Small intestine (tissue), 7 donors: ENCODE measurements at regions not wholly inside any gene's neighbourhood (a gene's known extent, or its start where the extent isn't known, plus 50 kb on each side); places are given as distances from the start of the nearest gene placed in this dataset.

ENCODE experiments used
- DNase-seq, 2 donors: peaks; one replicate each; pipeline versions ENCODE4 v3.0.0 to v3.0.0-alpha.2; 2013
- FAIRE-seq: peaks from 2 replicates; lab custom pipeline; 2012; peaks lifted over from hg19 to GRCh38; lab: Jason Lieb, UNC
- H3K27ac ChIP-seq, 3 donors: one replicate each; pipeline ENCODE4 v1.5.1; 2013; ENCODE audit warnings: low read length in 2 of 3, mild to moderate bottlenecking in 2 of 3, control low read depth in 1 of 3, inconsistent platforms in 1 of 3, low read depth in 1 of 3, moderate library complexity in 1 of 3
- H3K27me3 ChIP-seq, 3 donors: one replicate each; pipeline ENCODE4 v1.6.1; 2013; ENCODE audit warnings: low read length in 3 of 3, inconsistent platforms in 1 of 3; ENCODE audit not compliant: control insufficient read depth in 3 of 3, insufficient read depth in 3 of 3
- H3K36me3 ChIP-seq, 3 donors: one replicate each; pipeline ENCODE4 v1.6.1; 2013; ENCODE audit warnings: low read length in 3 of 3, inconsistent platforms in 1 of 3, low read depth in 1 of 3, mild to moderate bottlenecking in 1 of 3, moderate library complexity in 1 of 3; ENCODE audit not compliant: control insufficient read depth in 3 of 3, insufficient read depth in 2 of 3
- H3K4me1 ChIP-seq, 3 donors: one replicate each; pipeline ENCODE4 v1.6.1; 2013; ENCODE audit warnings: low read length in 2 of 3, inconsistent platforms in 1 of 3, low read depth in 1 of 3, mild to moderate bottlenecking in 1 of 3, moderate library complexity in 1 of 3; ENCODE audit not compliant: control insufficient read depth in 3 of 3, insufficient read depth in 2 of 3
- H3K4me3 ChIP-seq, 3 donors: one replicate each; pipeline ENCODE4 v1.5.1; 2013; ENCODE audit warnings: low read length in 3 of 3, control low read depth in 1 of 3, inconsistent platforms in 1 of 3, low read depth in 1 of 3, mild to moderate bottlenecking in 1 of 3, moderate library complexity in 1 of 3
- H3K9me3 ChIP-seq, 2 donors: one replicate each; pipeline ENCODE4 v1.6.1; 2013; ENCODE audit warnings: low read depth in 1 of 2, low read length in 1 of 2; ENCODE audit not compliant: control insufficient read depth in 2 of 2, insufficient read depth in 1 of 2
- WGBS, 3 donors: extraction: QIAGEN DNeasy Blood & Tissue Kit; methylation state at CpG; one replicate each; pipeline ENCODE4 v1.1.7; 2013; 5-methylcytosine and 5-hydroxymethylcytosine counted together
- donor health status: healthy with polysubstance abuse.
- donor health status: control.
- donor health status: control.
- donor health status: Bipolar disorder and iron deficiency.
- donor health status: healthy.

DNA sequence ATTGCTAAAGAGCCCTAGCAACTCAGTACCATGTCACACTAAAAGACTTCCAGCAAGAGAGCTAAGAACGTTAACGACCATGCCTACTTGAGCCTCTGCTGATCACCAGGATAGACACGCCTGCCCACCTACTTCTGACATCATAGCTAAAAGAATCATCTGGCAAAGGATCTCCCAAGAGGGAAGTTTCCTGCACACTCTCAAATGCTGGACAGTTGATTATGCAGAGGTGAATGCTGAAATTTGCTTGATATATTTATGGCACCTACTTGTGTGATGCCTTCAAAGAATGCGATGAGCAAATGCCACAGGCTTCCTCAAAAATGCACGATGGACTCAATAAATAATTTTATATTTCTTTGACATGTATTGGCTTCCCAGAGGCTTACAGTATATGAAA, 113.6 kb downstream of the GALC start:
- Histone ChIP-seq H3K4me3 (no peak overlapping the region), H3K27ac (no peak overlapping the region), H3K27me3 (no peaks in the 10 kb centered on the region), H3K9me3 (no peaks in the 10 kb centered on the region), H3K36me3 (no peaks in the 10 kb centered on the region), H3K4me1 (no peaks in the 10 kb centered on the region)
- FAIRE-seq (no peak), DNase-seq (no peak)
- 85 to 88% (median 88%) methylated on average over 5 of the region's 5 CpGs for WGBS, 3 donors

DNA sequence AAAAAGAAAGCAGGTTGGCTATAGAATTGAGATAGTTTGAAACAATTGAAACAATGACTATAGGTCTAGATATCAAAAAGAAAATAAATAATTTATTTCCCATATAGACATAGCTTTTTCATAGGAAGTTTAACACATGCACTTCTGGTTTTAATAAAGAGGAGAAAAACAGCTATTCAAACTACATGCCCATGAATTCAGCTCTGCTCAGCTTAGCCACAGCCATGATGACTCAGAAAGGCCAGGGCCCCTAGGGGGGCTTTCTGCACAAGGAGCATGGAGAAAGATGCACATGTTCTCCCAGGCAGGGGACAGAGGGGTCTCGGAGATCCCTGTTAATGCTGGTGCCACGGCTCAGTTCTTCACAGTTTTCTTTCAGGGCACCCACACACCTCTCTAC, 114.0 kb downstream of the GALC start:
- Histone ChIP-seq H3K27me3 (no peaks in the 10 kb centered on the region), H3K27ac (no peak overlapping the region), H3K9me3 (no peaks in the 10 kb centered on the region), H3K36me3 (no peaks in the 10 kb centered on the region), H3K4me1 (no peaks in the 10 kb centered on the region), H3K4me3 (no peak overlapping the region)
- no peak for DNase-seq
- no peak for FAIRE-seq
- whole genome bisulfite sequencing, 3 donors: 33 to 55% (median 37%) methylated on average over 2 of the region's 2 CpGs

DNA sequence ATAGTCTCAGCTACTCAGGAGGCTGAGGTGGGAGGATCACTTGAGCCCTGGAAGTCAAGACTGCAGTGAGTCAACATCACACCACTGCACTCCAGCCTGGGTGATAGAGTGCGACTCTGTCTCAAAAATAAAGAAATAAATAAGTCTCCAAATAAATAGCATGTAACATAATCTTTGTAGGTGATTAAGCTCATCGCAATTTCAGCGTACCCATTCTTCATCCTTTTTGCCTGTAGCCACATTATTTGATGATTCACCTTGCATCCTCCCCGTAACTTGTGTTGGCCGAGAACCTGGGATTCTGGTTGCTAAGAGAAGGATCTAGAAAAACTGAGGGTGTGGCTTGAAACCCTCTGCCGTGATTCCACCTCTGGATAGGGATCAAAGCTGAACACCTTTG, 115.1 kb downstream of the GALC start:
- FAIRE-seq (no peak), DNase-seq (no peak)
- Histone ChIP-seq H3K27ac (no peak overlapping the region), H3K4me3 (no peak overlapping the region), H3K9me3 (no peaks in the 10 kb centered on the region), H3K4me1 (no peaks in the 10 kb centered on the region), H3K27me3 (no peaks in the 10 kb centered on the region), H3K36me3 (no peaks in the 10 kb centered on the region)
- 84 to 91% (median 86%) methylated on average over 6 of the region's 6 CpGs for WGBS, 3 donors

DNA sequence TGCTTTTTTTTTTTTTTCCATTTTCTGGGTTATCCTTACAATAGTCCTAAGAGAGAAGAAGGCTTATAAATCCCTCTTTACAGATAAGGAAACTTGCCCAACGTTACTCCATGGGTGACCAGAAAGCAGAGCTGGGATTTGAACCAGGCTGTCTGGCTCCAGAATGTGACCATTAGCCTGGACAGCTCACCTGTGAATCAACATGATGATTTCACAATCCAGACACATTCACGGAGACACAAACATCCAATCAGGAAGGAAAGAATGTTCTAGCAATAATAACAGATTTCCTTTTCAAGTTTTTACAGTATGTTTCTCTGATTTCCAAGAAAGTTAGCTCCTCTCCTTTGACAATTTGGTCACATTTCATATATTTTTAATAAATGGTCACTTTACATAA, 118.3 kb downstream of the GALC start:
- H3K4me3 ChIP-seq: no peak overlapping the region
- FAIRE-seq (no peak), DNase-seq (no peak)
- 19 to 42% (median 31%) methylated on average over 2 of the region's 2 CpGs for WGBS, 3 donors
- no peaks in the 10 kb centered on the region for H3K36me3 ChIP-seq
- H3K9me3 ChIP-seq: no peaks in the 10 kb centered on the region
- H3K27ac ChIP-seq: no peak overlapping the region
- no peaks in the 10 kb centered on the region for H3K4me1 ChIP-seq
- no peaks in the 10 kb centered on the region for H3K27me3 ChIP-seq

DNA sequence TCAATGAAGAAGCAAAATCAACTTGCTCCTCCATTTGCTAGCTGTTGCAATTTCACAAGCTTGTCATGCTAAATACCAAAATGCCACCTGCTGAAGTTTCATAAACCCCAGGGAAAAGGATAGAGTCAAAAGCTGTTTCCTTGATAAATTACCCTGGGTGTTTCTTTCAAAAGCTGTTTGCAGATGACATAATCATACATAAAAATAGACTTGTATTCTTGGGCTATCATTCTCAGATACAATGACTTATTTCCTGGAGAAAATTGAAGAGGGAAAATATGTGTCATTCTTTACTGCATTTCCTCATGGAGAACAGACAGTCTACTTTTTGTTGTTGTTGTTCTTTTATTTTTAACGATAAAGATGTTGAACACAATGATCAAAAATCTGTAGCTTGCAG, 119.2 kb downstream of the GALC start:
- FAIRE-seq: no peak
- 80 to 86% (median 82%) methylated on average over 1 of the region's 1 CpG for WGBS, 3 donors
- no peaks in the 10 kb centered on the region for H3K27me3 ChIP-seq
- no peak for DNase-seq
- H3K4me3 ChIP-seq: no peak overlapping the region
- no peak overlapping the region for H3K27ac ChIP-seq
- no peaks in the 10 kb centered on the region for H3K36me3 ChIP-seq
- no peaks in the 10 kb centered on the region for H3K4me1 ChIP-seq
- no peaks in the 10 kb centered on the region for H3K9me3 ChIP-seq

DNA sequence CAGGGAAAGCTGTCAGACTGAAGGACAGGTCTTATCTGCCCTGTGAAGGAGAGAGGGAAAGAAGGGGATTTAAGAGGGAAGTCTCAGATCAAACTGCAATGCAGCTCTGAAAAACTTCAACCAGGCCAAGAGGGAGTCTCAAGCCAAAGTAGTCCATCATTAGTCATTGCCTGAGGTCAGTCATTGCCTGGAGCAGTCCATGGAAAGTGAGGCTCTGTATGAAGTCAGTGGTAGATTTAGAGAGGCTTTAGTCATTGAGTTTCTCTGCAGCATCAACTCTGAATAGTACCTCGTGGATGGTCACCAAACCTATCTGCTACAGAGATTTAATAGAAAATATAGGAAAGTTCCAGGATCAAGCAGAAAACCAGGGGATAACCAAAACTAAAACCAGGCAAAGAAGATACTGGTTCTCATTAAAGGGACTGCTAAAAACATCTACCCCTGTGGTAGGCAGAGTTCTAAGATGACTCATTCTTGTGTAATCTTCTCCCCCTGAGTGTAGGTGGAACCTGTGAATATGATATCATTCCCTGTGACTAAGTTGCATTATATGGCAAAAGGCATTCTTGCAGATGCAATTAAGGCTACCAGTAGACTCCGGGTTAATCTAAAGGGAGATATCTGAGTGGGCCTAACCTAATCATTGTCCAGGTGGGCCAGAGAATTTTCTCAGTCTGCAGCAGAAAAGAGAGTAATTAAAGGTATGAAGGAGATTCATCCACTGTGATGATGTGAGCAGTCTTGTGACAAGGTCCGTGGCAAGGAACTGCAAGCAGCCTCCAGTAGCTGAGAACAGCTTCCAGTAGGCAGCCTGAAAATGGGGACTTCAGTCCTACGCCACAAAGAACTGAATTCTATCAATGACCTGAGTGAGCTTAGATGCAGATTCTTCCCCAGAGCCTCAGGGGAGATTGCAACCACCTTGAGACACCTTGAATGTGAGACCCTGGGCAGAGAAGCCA, 123.1 kb downstream of the GALC start:
- Histone ChIP-seq H3K27me3 (no peaks in the 10 kb centered on the region), H3K9me3 (no peaks in the 10 kb centered on the region), H3K4me1 (no peaks in the 10 kb centered on the region), H3K36me3 (no peaks in the 10 kb centered on the region), H3K27ac (no peak overlapping the region), H3K4me3 (no peak overlapping the region)
- DNase-seq (no peak), FAIRE-seq (no peak)
- WGBS, 3 donors: 54 to 69% (median 60%) methylated on average over 4 of the region's 4 CpGs

DNA sequence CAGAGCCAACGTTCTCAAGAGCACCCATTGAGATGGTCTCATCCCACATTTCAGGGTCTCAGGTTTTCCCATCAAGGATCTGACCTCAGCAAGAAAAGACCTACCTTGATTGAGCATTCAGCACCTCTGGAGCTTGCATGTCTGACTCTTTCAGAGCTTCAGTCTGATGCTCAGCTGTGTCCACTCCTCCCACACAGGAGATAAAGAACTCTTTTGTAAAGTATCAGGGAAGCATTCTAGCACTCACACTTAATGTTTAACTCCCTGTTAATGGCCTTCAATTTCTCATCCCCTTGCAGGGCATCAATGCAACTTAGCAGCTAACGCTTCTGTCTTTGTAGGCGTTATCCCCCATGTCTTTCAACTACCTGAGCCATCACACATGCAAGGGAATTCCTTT, 124.1 kb downstream of the GALC start:
- FAIRE-seq (no peak), DNase-seq (no peak)
- Histone ChIP-seq H3K9me3 (no peaks in the 10 kb centered on the region), H3K36me3 (no peaks in the 10 kb centered on the region), H3K4me3 (no peak overlapping the region), H3K4me1 (no peaks in the 10 kb centered on the region), H3K27me3 (no peaks in the 10 kb centered on the region), H3K27ac (no peak overlapping the region)
- 50 to 69% (median 58%) methylated on average over 3 of the region's 3 CpGs for WGBS, 3 donors

DNA sequence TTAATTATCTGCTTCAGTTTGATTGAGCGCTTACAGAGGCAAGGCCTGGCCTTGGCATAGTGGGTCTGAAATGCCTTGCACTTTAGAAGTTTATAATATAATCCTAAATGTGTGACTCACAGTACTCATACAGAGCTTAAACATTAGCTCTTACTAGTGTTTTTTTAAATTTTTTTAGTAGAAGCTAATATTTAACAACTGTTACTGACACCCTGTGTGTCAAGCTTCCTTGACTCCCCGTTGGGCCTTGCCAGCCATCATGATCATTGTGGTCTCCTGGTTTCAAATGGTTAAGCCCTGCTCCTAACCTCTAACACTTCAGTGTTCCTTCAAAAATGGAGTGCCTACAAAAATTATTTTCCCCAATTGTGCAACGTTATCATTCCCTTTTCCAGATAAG, 126.9 kb downstream of the GALC start:
- H3K27me3 ChIP-seq: no peaks in the 10 kb centered on the region
- H3K4me1 ChIP-seq: no peaks in the 10 kb centered on the region
- no peak overlapping the region for H3K27ac ChIP-seq
- H3K9me3 ChIP-seq: no peaks in the 10 kb centered on the region
- DNase-seq (no peak), FAIRE-seq (no peak)
- no peak overlapping the region for H3K4me3 ChIP-seq
- H3K36me3 ChIP-seq: no peaks in the 10 kb centered on the region
- WGBS, 3 donors: 54 to 82% (median 67%) methylated on average over 3 of the region's 3 CpGs
